Nephron (organoid): ENCODE measurements at regions not wholly inside any gene's neighbourhood (a gene's known extent, or its start where the extent isn't known, plus 50 kb on each side); places are given as distances from the start of the nearest gene placed in this dataset.
"Not testable (repeated sequence)": the region's sequence is repeated elsewhere in the genome, so short reads cannot be mapped to it uniquely, and the experiment has no call there.

Experiments used
- H3K27ac Mint-ChIP-seq, 3 experiments: 2 replicates each; pipeline ENCODE4 v1.8.0; 2020; ENCODE audit warnings: mixed read lengths in 3 of 3, mild to moderate bottlenecking in 2 of 3, moderate library complexity in 1 of 3
- H3K27me3 Mint-ChIP-seq: 2 replicates; pipeline ENCODE4 v1.8.0; 2021; ENCODE audit warnings: low read depth, mild to moderate bottlenecking, moderate library complexity, mixed read lengths
- H3K36me3 Mint-ChIP-seq: 2 replicates; pipeline ENCODE4 v1.8.0; 2020; ENCODE audit warnings: low read depth, mixed read lengths
- H3K4me1 Mint-ChIP-seq: 2 replicates; pipeline ENCODE4 v1.8.0; 2020; ENCODE audit warnings: mixed read lengths
- H3K4me3 Mint-ChIP-seq, 3 experiments: 2 replicates each; pipeline ENCODE4 v1.8.0; 2020; ENCODE audit warnings: mild to moderate bottlenecking in 3 of 3, mixed read lengths in 3 of 3, moderate library complexity in 2 of 3
- H3K9me3 Mint-ChIP-seq: 2 replicates; pipeline ENCODE4 v1.8.0; 2020; ENCODE audit warnings: mixed read lengths
- TF ChIP-seq, protein P1 (sequence below), 3 experiments: fragments of 200-600 bp; sonication (generic); IDR thresholded peaks; one replicate each; pipeline ENCODE4 v1.5.0; 2021; ENCODE audit warnings: antibody characterized with exemption in 3 of 3; ENCODE audit not compliant: unreplicated experiment in 3 of 3

DNA sequence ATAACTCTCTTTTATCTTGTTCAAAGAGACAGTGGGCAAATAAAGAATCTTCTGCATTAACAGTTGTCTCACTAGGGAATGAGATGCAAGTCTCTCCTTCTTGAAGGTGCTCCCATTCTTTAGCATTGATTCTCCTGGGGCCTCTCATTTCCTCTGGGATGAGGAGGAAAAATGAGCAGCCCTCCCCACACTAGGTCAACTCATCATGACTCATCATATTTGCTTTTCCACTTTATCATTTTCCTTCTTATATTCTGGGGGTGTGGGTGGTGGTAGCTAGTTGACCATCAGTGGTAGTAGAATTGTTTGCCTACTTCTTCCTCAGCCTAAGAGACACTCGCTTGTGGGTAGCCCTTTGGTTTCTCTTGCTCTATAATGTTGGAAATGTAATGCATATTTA, 182.0 kb upstream of the C1orf87 start:
- no peak overlapping the region for H3K27ac Mint-ChIP-seq
- peaks cover 16% of the 10 kb centered on the region for H3K4me1 Mint-ChIP-seq
- no peaks in the 10 kb centered on the region for H3K9me3 Mint-ChIP-seq

DNA sequence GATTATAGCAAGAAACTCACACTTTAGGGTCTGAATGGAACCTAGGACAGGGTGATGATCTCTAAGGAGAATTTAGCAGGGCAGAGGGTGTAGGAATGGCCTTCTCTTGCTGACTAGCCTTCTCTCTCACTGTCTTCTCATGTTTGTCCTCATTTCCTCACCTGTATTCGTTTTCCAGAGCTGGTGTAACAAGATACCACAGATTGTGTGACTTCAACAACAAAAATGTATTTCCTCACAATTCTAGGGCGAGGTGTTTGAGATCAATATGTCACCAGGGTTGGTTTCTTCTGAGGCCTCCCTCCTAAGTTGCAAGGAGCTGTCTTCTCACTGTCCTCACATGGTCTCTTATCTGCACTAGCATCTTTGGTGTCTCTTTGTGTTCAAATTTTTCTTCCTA, 177.9 kb upstream of the C1orf87 start:
- TF ChIP-seq, protein P1, sequence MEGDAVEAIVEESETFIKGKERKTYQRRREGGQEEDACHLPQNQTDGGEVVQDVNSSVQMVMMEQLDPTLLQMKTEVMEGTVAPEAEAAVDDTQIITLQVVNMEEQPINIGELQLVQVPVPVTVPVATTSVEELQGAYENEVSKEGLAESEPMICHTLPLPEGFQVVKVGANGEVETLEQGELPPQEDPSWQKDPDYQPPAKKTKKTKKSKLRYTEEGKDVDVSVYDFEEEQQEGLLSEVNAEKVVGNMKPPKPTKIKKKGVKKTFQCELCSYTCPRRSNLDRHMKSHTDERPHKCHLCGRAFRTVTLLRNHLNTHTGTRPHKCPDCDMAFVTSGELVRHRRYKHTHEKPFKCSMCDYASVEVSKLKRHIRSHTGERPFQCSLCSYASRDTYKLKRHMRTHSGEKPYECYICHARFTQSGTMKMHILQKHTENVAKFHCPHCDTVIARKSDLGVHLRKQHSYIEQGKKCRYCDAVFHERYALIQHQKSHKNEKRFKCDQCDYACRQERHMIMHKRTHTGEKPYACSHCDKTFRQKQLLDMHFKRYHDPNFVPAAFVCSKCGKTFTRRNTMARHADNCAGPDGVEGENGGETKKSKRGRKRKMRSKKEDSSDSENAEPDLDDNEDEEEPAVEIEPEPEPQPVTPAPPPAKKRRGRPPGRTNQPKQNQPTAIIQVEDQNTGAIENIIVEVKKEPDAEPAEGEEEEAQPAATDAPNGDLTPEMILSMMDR (IDR thresholded peaks at IDR 0.05; ENCODE audit: unreplicated experiment in 3 of 3) = no peak
- Mint-ChIP-seq H3K4me1 (peaks cover 6% of the 10 kb centered on the region), H3K4me3 (no peak overlapping the region), H3K27me3 (peaks cover 3% of the 10 kb centered on the region), H3K27ac (no peak overlapping the region), H3K36me3 (no peaks in the 10 kb centered on the region), H3K9me3 (peaks cover 3% of the 10 kb centered on the region)

More for the DNA sequence above, 182.0 kb upstream of the C1orf87 start:
- Mint-ChIP-seq H3K36me3 (no peaks in the 10 kb centered on the region), H3K4me3 (no peak overlapping the region), H3K27me3 (peaks cover 1% of the 10 kb centered on the region)
- TF ChIP-seq, protein P1 (IDR thresholded peaks at IDR 0.05; ENCODE audit: unreplicated experiment in 3 of 3) = no peak

DNA sequence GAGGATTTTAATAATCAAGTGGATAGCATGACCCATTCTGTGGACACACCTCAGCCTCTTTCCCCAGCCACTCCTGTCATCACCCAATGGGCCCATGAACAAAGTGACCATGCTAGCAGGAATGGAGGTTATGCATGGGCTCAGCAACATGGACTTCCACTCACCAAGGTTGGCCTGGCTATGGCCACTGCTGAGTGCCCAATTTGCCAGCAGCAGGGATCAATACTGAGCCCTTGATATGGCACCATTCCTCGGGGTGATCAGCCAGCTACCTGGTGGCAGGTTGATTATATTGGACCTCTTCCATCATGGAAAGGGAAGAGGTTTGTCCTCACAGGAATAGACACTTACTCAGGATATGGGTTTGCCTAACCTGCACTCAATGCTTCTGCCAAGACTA, 173.9 kb upstream of the C1orf87 start:
- not testable (repeated sequence) for H3K4me1 Mint-ChIP-seq, H3K4me3 Mint-ChIP-seq, H3K27me3 Mint-ChIP-seq, H3K36me3 Mint-ChIP-seq, H3K9me3 Mint-ChIP-seq, H3K27ac Mint-ChIP-seq

DNA sequence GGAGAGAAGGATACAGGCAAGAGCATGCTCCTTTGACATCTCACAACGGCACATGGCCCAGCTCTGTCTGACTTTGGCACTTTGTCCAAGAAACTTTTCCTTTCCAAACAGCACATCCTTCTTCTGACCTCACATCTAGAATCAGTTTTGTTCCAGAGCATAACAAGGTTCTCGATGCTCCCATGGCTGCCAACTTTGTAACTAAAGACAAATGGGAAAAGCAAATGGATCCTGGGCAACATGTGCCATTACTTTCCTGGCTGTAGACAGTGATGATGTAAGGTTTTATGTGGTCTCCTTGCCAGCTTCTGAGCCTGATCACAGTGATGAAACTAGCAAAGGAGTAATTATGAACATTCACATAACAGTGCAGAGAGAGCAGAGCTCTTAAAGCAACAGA, 171.8 kb upstream of the C1orf87 start:
- Mint-ChIP-seq H3K27ac (no peak overlapping the region), H3K36me3 (no peaks in the 10 kb centered on the region), H3K4me1 (no peaks in the 10 kb centered on the region), H3K27me3 (peaks cover 3% of the 10 kb centered on the region), H3K4me3 (no peak overlapping the region), H3K9me3 (peaks cover 13% of the 10 kb centered on the region)
- TF ChIP-seq, protein P1 (IDR thresholded peaks at IDR 0.05; ENCODE audit: unreplicated experiment in 3 of 3) = no peak

DNA sequence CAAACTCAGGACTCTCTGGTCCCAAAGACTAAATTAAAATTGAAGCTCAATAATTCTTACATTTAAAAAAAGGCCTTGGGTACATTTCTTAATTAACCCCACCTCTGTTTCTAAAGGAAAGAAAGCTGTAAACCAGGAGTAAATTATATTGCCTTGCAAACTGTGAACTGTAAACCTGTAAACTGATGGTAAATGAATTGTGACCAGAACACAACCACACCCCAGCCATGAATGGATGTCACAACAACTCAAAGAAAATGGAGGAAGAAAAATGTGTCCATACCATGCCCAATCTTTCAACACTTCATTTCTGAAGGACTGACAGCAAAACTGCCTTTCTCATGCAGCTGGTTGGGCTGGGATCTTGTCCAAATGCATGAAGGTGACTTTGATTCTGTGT, 171.3 kb upstream of the C1orf87 start:
- H3K27me3 Mint-ChIP-seq = peaks cover 3% of the 10 kb centered on the region
- H3K4me3 Mint-ChIP-seq = no peak overlapping the region
- no peaks in the 10 kb centered on the region for H3K4me1 Mint-ChIP-seq
- TF ChIP-seq, protein P1 (IDR thresholded peaks at IDR 0.05; ENCODE audit: unreplicated experiment in 3 of 3) = no peak
- no peak overlapping the region for H3K27ac Mint-ChIP-seq
- no peaks in the 10 kb centered on the region for H3K36me3 Mint-ChIP-seq
- peaks cover 13% of the 10 kb centered on the region for H3K9me3 Mint-ChIP-seq

DNA sequence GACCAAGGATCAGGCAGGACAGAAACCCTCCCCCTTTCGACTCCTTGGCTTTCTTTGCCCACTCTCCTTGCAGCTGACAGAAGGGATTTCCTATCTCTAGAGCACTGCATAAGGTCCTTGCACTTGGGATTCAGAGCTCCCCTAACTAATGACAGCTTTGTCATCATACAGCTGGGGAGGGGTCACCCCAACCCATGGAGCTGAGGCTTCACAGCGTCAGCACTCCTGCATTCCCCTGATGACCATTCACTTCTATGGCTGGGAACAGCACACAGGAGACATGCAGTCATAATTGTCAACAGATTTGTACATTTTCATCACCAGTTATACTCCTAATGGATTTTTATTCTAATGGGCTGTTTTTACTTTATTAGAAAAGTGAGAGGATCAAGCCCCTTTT, 161.7 kb upstream of the C1orf87 start:
- TF ChIP-seq, protein P1 (IDR thresholded peaks at IDR 0.05; ENCODE audit: unreplicated experiment in 3 of 3) = no peak
- H3K27ac Mint-ChIP-seq = no peak overlapping the region
- H3K9me3 Mint-ChIP-seq = peaks cover 8% of the 10 kb centered on the region
- H3K4me3 Mint-ChIP-seq = no peak overlapping the region
- peaks cover 3% of the 10 kb centered on the region for H3K27me3 Mint-ChIP-seq
- no peaks in the 10 kb centered on the region for H3K36me3 Mint-ChIP-seq
- peaks cover 2% of the 10 kb centered on the region for H3K4me1 Mint-ChIP-seq
